ENCODE measurements at regions not wholly inside any gene's neighbourhood (a gene's known extent, or its start where the extent isn't known, plus 50 kb on each side); places are given as distances from the start of the nearest gene placed in this dataset.

- Histone ChIP-seq H3K4me3 (no peak overlapping the region), H3K36me3 (no peaks in the 10 kb centered on the region), H3K9me3 (no peaks in the 10 kb centered on the region), H3K27ac (replicated peaks in 1 of 4) (no peak overlapping the region), H3K27me3 (no peaks in the 10 kb centered on the region), H3K4me1 (peaks cover 0 to 10% (median 4%) of the 10 kb centered on the region in 4 donors)
- WGBS: 86% methylated on average over 2 of the region's 2 CpGs
- DNase-seq (ENCODE audit: extremely low spot score): no peak
- intact Hi-C loops (cut with DNase I): no loop called here
- TF ChIP-seq POLR2A (IDR thresholded peaks at IDR 0.05; ENCODE audit: low read depth) (no peak), POLR2AphosphoS5 (IDR thresholded peaks at IDR 0.05) (no peak), EP300 (IDR thresholded peaks at IDR 0.05) (no peak), CTCF (IDR thresholded peaks at IDR 0.05) (no peak)
Observed at GRCh38 chr3:153896197-153896596, 225.0 kb upstream of the ARHGEF26 start.

- H3K4me3 ChIP-seq: no peak overlapping the region
- H3K4me1 ChIP-seq: peaks cover 0 to 4% (median 1%) of the 10 kb centered on the region in 4 donors
- 63% methylated on average over 3 of the region's 3 CpGs for WGBS
- no peak for TF ChIP-seq POLR2A (IDR thresholded peaks at IDR 0.05; ENCODE audit: low read depth)
- TF ChIP-seq POLR2AphosphoS5 (IDR thresholded peaks at IDR 0.05): no peak
- no peak for TF ChIP-seq CTCF (IDR thresholded peaks at IDR 0.05)
- no peak for TF ChIP-seq EP300 (IDR thresholded peaks at IDR 0.05)
- no peaks in the 10 kb centered on the region for H3K9me3 ChIP-seq
- H3K36me3 ChIP-seq: no peaks in the 10 kb centered on the region
- H3K27ac ChIP-seq (replicated peaks in 1 of 4): no peak overlapping the region
- DNase-seq (ENCODE audit: extremely low spot score): no peak
- intact Hi-C loops (cut with DNase I): no loop called here
- H3K27me3 ChIP-seq: no peaks in the 10 kb centered on the region
Observed at GRCh38 chr3:153897025-153897723, 224.0 kb upstream of the ARHGEF26 start.

- Histone ChIP-seq H3K4me1 (no peaks in the 10 kb centered on the region), H3K27ac (replicated peaks in 1 of 4) (no peak overlapping the region), H3K4me3 (no peak overlapping the region), H3K9me3 (no peaks in the 10 kb centered on the region), H3K27me3 (no peaks in the 10 kb centered on the region), H3K36me3 (no peaks in the 10 kb centered on the region)
- no peak for TF ChIP-seq CTCF (IDR thresholded peaks at IDR 0.05)
- no peak for TF ChIP-seq POLR2AphosphoS5 (IDR thresholded peaks at IDR 0.05)
- no peak for TF ChIP-seq EP300 (IDR thresholded peaks at IDR 0.05)
- no peak for TF ChIP-seq POLR2A (IDR thresholded peaks at IDR 0.05; ENCODE audit: low read depth)
- intact Hi-C loops (cut with DNase I): no loop called here
- no peak for DNase-seq (ENCODE audit: extremely low spot score)
Observed at GRCh38 chr3:153897842-153898241, 223.3 kb upstream of the ARHGEF26 start.

- no peak for DNase-seq (ENCODE audit: extremely low spot score)
- intact Hi-C loops (cut with DNase I): no loop called here
- 96% methylated on average over 2 of the region's 2 CpGs for WGBS
- no peak overlapping the region for H3K27ac ChIP-seq (replicated peaks in 1 of 4)
- H3K4me1 ChIP-seq: no peaks in the 10 kb centered on the region
- TF ChIP-seq POLR2AphosphoS5 (IDR thresholded peaks at IDR 0.05) (no peak), EP300 (IDR thresholded peaks at IDR 0.05) (no peak), POLR2A (IDR thresholded peaks at IDR 0.05; ENCODE audit: low read depth) (no peak)
- no peaks in the 10 kb centered on the region for H3K27me3 ChIP-seq
- no peaks in the 10 kb centered on the region for H3K9me3 ChIP-seq
- H3K36me3 ChIP-seq: no peaks in the 10 kb centered on the region
- H3K4me3 ChIP-seq: no peak overlapping the region
Observed at GRCh38 chr3:153901152-153901551, 220.0 kb upstream of the ARHGEF26 start.

GRCh38 chr3:153901991-153902390 is 219.2 kb upstream of the ARHGEF26 start:
- intact Hi-C loops (cut with DNase I): no loop called here
- Histone ChIP-seq H3K27me3 (no peaks in the 10 kb centered on the region), H3K4me1 (no peaks in the 10 kb centered on the region), H3K4me3 (no peak overlapping the region), H3K9me3 (no peaks in the 10 kb centered on the region), H3K36me3 (no peaks in the 10 kb centered on the region), H3K27ac (replicated peaks in 1 of 4) (no peak overlapping the region)
- no peak for TF ChIP-seq POLR2A (IDR thresholded peaks at IDR 0.05; ENCODE audit: low read depth)
- no peak for TF ChIP-seq CTCF (IDR thresholded peaks at IDR 0.05)
- TF ChIP-seq EP300 (IDR thresholded peaks at IDR 0.05): no peak
- TF ChIP-seq POLR2AphosphoS5 (IDR thresholded peaks at IDR 0.05): no peak
- DNase-seq (ENCODE audit: extremely low spot score): no peak
- 92% methylated on average over 3 of the region's 3 CpGs for WGBS

All from esophagus muscularis mucosa (tissue), 4 donors.